Lung (tissue), 11 donors: ENCODE measurements at regions not wholly inside any gene's neighbourhood (a gene's known extent, or its start where the extent isn't known, plus 50 kb on each side); places are given as distances from the start of the nearest gene placed in this dataset.

ENCODE experiments used
- ATAC-seq: fragments of 200-7000 bp; cut with Tn5 transposase; one replicate; pipeline ENCODE4 v1.9.1; 2020; ENCODE audit warnings: moderate number of reproducible peaks; ENCODE audit not compliant: insufficient read depth, low FRiP score
- DNase-seq, 3 donors: peaks; one replicate each; pipeline ENCODE4 v3.0.0-alpha.2; 2013 to 2017
- H3K27ac ChIP-seq, 2 donors: one replicate each; pipeline ENCODE4 v1.5.1; 2013; ENCODE audit warnings: mild to moderate bottlenecking in 2 of 2, moderate library complexity in 2 of 2, control low read depth in 1 of 2, inconsistent platforms in 1 of 2, low read depth in 1 of 2, low read length in 1 of 2
- H3K27me3 ChIP-seq, 3 donors: one replicate each; pipeline ENCODE4 v1.5.1; 2013; ENCODE audit warnings: low read length in 2 of 3; ENCODE audit not compliant: control insufficient read depth in 3 of 3, insufficient read depth in 3 of 3
- H3K36me3 ChIP-seq, 4 donors: one replicate each; pipeline ENCODE4 v1.5.1; 2013; ENCODE audit warnings: low read length in 4 of 4, mild to moderate bottlenecking in 1 of 4, moderate library complexity in 1 of 4; ENCODE audit not compliant: control insufficient read depth in 4 of 4, insufficient read depth in 4 of 4
- H3K4me1 ChIP-seq, 5 donors: one replicate each; pipeline ENCODE4 v1.5.1; 2013; ENCODE audit warnings: low read length in 5 of 5, mild to moderate bottlenecking in 2 of 5, moderate library complexity in 1 of 5; ENCODE audit not compliant: control insufficient read depth in 5 of 5, insufficient read depth in 5 of 5
- H3K4me3 ChIP-seq: one replicate; pipeline ENCODE4 v1.5.1; 2013; ENCODE audit warnings: mild to moderate bottlenecking, control low read depth, moderate library complexity
- H3K9ac ChIP-seq, 2 donors: one replicate each; pipeline ENCODE4 v1.5.1; 2013; ENCODE audit warnings: low read length in 2 of 2, control low read depth in 1 of 2; ENCODE audit not compliant: insufficient read depth in 1 of 2
- H3K9me3 ChIP-seq, 4 donors: one replicate each; pipeline ENCODE4 v1.5.1; 2013; ENCODE audit warnings: low read length in 3 of 4, mild to moderate bottlenecking in 1 of 4, moderate library complexity in 1 of 4; ENCODE audit not compliant: control insufficient read depth in 4 of 4, insufficient read depth in 3 of 4
- CTCF ChIP-seq: IDR thresholded peaks from 2 replicates; pipeline ENCODE4 v1.5.1; 2012; ENCODE audit warnings: mild to moderate bottlenecking; ENCODE audit errors: control extremely low read depth, extremely low read depth
- WGBS, 2 donors: extraction: QIAGEN DNeasy Blood & Tissue Kit; methylation state at CpG; one replicate each; pipeline ENCODE4 v1.1.7; 2013; 5-methylcytosine and 5-hydroxymethylcytosine counted together
- donor health status: control.
- donor health status: control.
- donor health status: Bipolar disorder and iron deficiency.
- donor health status: healthy.
- donor health status: DM: yes; HTN: yes; CAD: no.

- Histone ChIP-seq H3K4me1 (peaks cover 0 to 14% (median 0%) of the 10 kb centered on the region in 5 donors), H3K27me3 (no peaks in the 10 kb centered on the region), H3K9me3 (peaks cover 0 to 5% (median 0%) of the 10 kb centered on the region in 4 donors), H3K36me3 (no peaks in the 10 kb centered on the region), H3K27ac (no peak overlapping the region), H3K4me3 (no peak overlapping the region), H3K9ac (no peak overlapping the region)
- no peak for ATAC-seq
- WGBS, 2 donors: 52 to 72% methylated on average over 8 of the region's 8 CpGs
- no peak for TF ChIP-seq CTCF
- DNase-seq: no peak
These were observed 130.2 kb upstream of the ID2 start for GRCh38 chr2:8551622-8552074.

GRCh38 chr2:8552293-8552801 lies 129.5 kb upstream of the ID2 start:
- H3K36me3 ChIP-seq: no peaks in the 10 kb centered on the region
- H3K9ac ChIP-seq: no peak overlapping the region
- DNase-seq: no peak
- H3K9me3 ChIP-seq: peaks cover 0 to 5% (median 0%) of the 10 kb centered on the region in 4 donors
- no peak for ATAC-seq
- no peaks in the 10 kb centered on the region for H3K27me3 ChIP-seq
- no peak for TF ChIP-seq CTCF
- 91 to 92% methylated on average over 17 of the region's 17 CpGs for WGBS, 2 donors
- no peak overlapping the region for H3K4me3 ChIP-seq
- peaks cover 0 to 14% (median 0%) of the 10 kb centered on the region in 5 donors for H3K4me1 ChIP-seq
- no peak overlapping the region for H3K27ac ChIP-seq

- no peak overlapping the region for H3K4me3 ChIP-seq
- H3K9ac ChIP-seq: no peak overlapping the region
- DNase-seq (no peak), ATAC-seq (no peak)
- no peaks in the 10 kb centered on the region for H3K27me3 ChIP-seq
- H3K27ac ChIP-seq: no peak overlapping the region
- H3K4me1 ChIP-seq: peaks cover 0 to 11% (median 0%) of the 10 kb centered on the region in 5 donors
- TF ChIP-seq CTCF: no peak
- no peaks in the 10 kb centered on the region for H3K36me3 ChIP-seq
- H3K9me3 ChIP-seq: peaks cover 0 to 5% (median 2%) of the 10 kb centered on the region in 4 donors
- WGBS, 2 donors: 90 to 97% methylated on average over 4 of the region's 4 CpGs
These were observed 128.2 kb upstream of the ID2 start for GRCh38 chr2:8553643-8554042.

GRCh38 chr2:8554296-8554806 lies 127.5 kb upstream of the ID2 start:
- H3K36me3 ChIP-seq: no peaks in the 10 kb centered on the region
- no peak overlapping the region for H3K27ac ChIP-seq
- DNase-seq: no peak
- H3K4me1 ChIP-seq: peaks cover 0 to 11% (median 0%) of the 10 kb centered on the region in 5 donors
- H3K9me3 ChIP-seq: peaks cover 0 to 8% (median 2%) of the 10 kb centered on the region in 4 donors
- no peak overlapping the region for H3K4me3 ChIP-seq
- no peak overlapping the region for H3K9ac ChIP-seq
- ATAC-seq: no peak
- WGBS, 2 donors: 93 to 97% methylated on average over 9 of the region's 9 CpGs
- H3K27me3 ChIP-seq: no peaks in the 10 kb centered on the region
- no peak for TF ChIP-seq CTCF
